Progenitor cell of endocrine pancreas (in vitro differentiated cells): ENCODE measurements at regions not wholly inside any gene's neighbourhood (a gene's known extent, or its start where the extent isn't known, plus 50 kb on each side); places are given as distances from the start of the nearest gene placed in this dataset.

ENCODE experiments used
- DNase-seq: peaks from one replicate; pipeline ENCODE4 v3.0.0; 2021; ENCODE audit warnings: low spot score; ENCODE audit not compliant: unreplicated experiment
- H3K27ac Mint-ChIP-seq: 2 replicates; pipeline ENCODE4 v1.8.0; 2021; ENCODE audit warnings: mild to moderate bottlenecking, moderate library complexity, mixed read lengths
- H3K27me3 Mint-ChIP-seq: 2 replicates; pipeline ENCODE4 v1.8.0; 2021; ENCODE audit warnings: mixed read lengths
- H3K36me3 Mint-ChIP-seq: 2 replicates; pipeline ENCODE4 v1.8.0; 2022; ENCODE audit warnings: mixed read lengths; ENCODE audit not compliant: insufficient read depth
- H3K4me1 Mint-ChIP-seq: 2 replicates; pipeline ENCODE4 v1.8.0; 2021; ENCODE audit warnings: low read depth, mixed read lengths
- H3K4me3 Mint-ChIP-seq: 2 replicates; pipeline ENCODE4 v1.8.0; 2021; ENCODE audit warnings: low read depth, mild to moderate bottlenecking, moderate library complexity, mixed read lengths
- H3K9me3 Mint-ChIP-seq: 2 replicates; pipeline ENCODE4 v1.8.0; 2021; ENCODE audit warnings: low read depth, mixed read lengths
- TF ChIP-seq, protein P1 (sequence below): fragments of 200-600 bp; sonication (generic); IDR thresholded peaks from one replicate; pipeline ENCODE4 v1.5.0; 2021; ENCODE audit warnings: antibody characterized with exemption, mild to moderate bottlenecking; ENCODE audit not compliant: unreplicated experiment

DNA sequence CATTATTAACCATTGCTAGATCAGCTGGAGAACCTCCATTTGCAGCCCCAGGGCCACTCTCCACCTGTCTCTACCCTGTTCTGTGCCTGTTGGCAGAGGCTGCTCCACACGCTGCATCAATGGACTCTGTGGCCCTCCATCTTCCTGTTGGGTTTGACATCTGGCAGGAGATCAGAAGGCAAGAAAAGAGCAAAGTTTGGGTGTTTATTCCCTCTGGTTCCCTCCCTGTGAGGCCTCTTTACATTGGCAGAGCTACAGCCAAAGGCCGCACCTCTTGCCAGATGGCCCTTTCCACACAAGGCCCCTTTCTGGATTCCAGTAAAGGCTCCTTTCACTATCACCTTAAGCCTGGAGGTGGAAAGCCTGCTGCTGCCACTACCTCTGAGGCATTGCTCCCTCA is 110.9 kb upstream of the RND3 start:
- no peak overlapping the region for H3K27ac Mint-ChIP-seq
- TF ChIP-seq, protein P1, sequence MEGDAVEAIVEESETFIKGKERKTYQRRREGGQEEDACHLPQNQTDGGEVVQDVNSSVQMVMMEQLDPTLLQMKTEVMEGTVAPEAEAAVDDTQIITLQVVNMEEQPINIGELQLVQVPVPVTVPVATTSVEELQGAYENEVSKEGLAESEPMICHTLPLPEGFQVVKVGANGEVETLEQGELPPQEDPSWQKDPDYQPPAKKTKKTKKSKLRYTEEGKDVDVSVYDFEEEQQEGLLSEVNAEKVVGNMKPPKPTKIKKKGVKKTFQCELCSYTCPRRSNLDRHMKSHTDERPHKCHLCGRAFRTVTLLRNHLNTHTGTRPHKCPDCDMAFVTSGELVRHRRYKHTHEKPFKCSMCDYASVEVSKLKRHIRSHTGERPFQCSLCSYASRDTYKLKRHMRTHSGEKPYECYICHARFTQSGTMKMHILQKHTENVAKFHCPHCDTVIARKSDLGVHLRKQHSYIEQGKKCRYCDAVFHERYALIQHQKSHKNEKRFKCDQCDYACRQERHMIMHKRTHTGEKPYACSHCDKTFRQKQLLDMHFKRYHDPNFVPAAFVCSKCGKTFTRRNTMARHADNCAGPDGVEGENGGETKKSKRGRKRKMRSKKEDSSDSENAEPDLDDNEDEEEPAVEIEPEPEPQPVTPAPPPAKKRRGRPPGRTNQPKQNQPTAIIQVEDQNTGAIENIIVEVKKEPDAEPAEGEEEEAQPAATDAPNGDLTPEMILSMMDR = no peak
- H3K27me3 Mint-ChIP-seq = no peaks in the 10 kb centered on the region
- no peaks in the 10 kb centered on the region for H3K36me3 Mint-ChIP-seq
- no peaks in the 10 kb centered on the region for H3K9me3 Mint-ChIP-seq
- DNase-seq = no peak
- peaks cover 9% of the 10 kb centered on the region for H3K4me1 Mint-ChIP-seq
- H3K4me3 Mint-ChIP-seq = no peak overlapping the region

DNA sequence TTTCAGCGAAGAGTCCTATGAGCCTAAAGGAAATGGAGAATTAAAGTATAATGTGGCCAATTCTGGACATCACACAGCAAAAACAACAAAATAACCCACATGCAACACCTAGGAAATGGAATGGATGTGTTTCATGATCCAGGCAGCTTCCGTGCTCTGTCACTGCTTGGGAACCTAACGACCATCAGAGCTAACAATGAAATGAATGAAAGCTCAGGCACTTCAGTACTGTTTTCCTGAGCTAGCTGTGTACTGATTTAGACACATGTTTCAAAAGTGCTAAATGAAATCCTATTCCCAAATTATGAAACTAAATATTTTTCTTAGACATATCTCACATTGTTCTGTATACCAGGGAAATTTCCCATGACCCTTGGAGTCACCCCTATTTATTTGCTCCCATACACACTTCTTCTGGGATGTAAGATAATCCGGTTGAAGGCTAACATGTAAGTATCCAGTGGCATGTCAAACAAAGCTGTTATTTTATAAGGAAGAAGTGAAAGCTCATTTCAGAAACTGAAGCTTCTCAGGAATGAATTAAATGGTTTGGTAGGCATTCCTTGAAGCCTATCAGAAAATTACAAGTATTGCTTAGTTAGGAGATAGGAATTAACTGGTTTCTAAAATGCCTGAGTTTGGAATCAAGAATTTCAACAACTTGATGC is 108.5 kb upstream of the RND3 start:
- Mint-ChIP-seq H3K27ac (no peak overlapping the region), H3K36me3 (no peaks in the 10 kb centered on the region), H3K4me1 (peaks cover 9% of the 10 kb centered on the region), H3K4me3 (no peak overlapping the region), H3K27me3 (no peaks in the 10 kb centered on the region), H3K9me3 (no peaks in the 10 kb centered on the region)
- no peak for DNase-seq
- TF ChIP-seq, protein P1 = no peak

DNA sequence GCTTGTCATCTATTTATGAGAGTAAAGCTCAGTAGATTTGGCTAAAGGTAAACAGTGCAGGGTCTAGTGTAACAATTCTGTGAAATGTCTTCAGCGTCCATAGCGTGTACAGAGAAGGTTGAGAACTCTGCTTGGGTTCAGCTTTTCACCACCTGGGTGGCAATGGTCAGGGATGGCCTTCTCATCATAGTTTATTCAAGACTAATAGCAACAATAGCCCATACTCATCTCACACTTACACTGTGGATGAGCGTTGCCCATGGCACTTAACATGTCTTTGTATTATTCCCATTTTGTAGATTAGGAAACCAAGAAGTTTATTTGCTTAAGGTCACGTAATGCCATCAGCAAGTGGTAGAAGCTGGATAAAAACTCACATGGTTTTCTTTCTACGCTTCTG is 106.8 kb upstream of the RND3 start:
- TF ChIP-seq, protein P1 = no peak
- Mint-ChIP-seq H3K27me3 (no peaks in the 10 kb centered on the region), H3K27ac (no peak overlapping the region), H3K9me3 (no peaks in the 10 kb centered on the region), H3K4me3 (no peak overlapping the region), H3K36me3 (no peaks in the 10 kb centered on the region), H3K4me1 (peaks cover 9% of the 10 kb centered on the region)
- DNase-seq = no peak

DNA sequence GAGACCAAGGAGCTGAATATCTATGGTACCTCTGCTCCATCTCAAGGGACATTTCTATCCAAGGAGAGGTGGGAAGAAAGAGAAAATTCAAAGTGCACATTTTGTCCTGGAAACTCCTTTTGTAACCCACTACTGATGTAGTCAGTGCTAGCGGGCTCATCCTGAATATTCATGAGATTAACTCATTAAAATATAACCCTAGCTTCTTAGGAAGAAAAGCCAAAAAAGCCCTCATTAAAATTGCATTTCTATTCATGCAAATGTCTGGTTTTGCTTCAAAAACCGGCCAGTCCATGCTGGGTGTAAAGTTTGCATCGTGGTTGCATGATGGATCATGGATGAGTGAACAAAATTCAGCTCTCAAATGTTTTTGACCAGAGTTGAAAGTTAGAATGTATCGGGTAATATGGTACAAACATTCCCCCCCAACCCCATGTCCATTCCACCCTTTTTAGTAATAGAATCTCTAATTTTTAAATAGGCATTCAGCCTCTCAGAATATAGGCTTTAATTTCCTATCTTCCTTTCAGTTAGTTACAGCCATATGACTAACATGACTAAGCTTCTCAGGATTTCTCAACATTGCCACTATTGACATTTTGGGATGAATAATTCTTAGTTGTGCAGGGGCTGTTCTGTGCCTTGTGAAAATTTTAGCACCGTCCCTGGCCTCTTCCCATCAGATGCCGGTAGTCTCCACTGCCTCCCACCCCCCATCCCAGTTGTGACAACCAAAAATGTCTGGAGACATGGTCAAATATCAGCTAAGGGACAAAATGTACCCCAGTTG is 104.2 kb upstream of the RND3 start:
- no peaks in the 10 kb centered on the region for H3K27me3 Mint-ChIP-seq
- H3K4me3 Mint-ChIP-seq = no peak overlapping the region
- DNase-seq = no peak
- TF ChIP-seq, protein P1 = no peak
- no peaks in the 10 kb centered on the region for H3K9me3 Mint-ChIP-seq
- no peak overlapping the region for H3K27ac Mint-ChIP-seq
- H3K4me1 Mint-ChIP-seq = peaks cover 8% of the 10 kb centered on the region
- H3K36me3 Mint-ChIP-seq = no peaks in the 10 kb centered on the region

- no peak for DNase-seq
- H3K9me3 Mint-ChIP-seq = no peaks in the 10 kb centered on the region
- no peaks in the 10 kb centered on the region for H3K27me3 Mint-ChIP-seq
- no peak overlapping the region for H3K27ac Mint-ChIP-seq
- H3K36me3 Mint-ChIP-seq = no peaks in the 10 kb centered on the region
- no peaks in the 10 kb centered on the region for H3K4me1 Mint-ChIP-seq
- H3K4me3 Mint-ChIP-seq = no peak overlapping the region
- TF ChIP-seq, protein P1 = no peak
These were observed 102.2 kb upstream of the RND3 start for GRCh38 chr2:150589681-150590080.
